CD4-positive, alpha-beta memory T cell (primary cell): ENCODE measurements at regions not wholly inside any gene's neighbourhood (a gene's known extent, or its start where the extent isn't known, plus 50 kb on each side); places are given as distances from the start of the nearest gene placed in this dataset.
A peak's percentile ranks its signal among the peaks of the same experiment; 100 is the strongest.

ENCODE experiments used
- CTCF ChIA-PET: fragments of 350-600 bp; sonication (Branson Sonifier 250); formaldehyde crosslinking; loops from one replicate; lab custom pipeline; 2021; ENCODE audit warnings: inconsistent platforms; ENCODE audit not compliant: partially characterized antibody; lab: Charles Lee
- POLR2A ChIA-PET: fragments of 350-600 bp; sonication (Branson Sonifier 250); formaldehyde crosslinking; loops from one replicate; lab custom pipeline; 2021; ENCODE audit not compliant: partially characterized antibody; lab: Charles Lee
- DNase-seq, 5 donors: peaks; one replicate each; pipeline versions ENCODE4 v3.0.0 to v3.0.0-alpha.2; 2020 to 2022; ENCODE audit warnings: mixed read lengths in 1 of 5
- H3K27ac ChIP-seq: one replicate; pipeline ENCODE4 v1.7.0; 2013; ENCODE audit warnings: low read depth, low read length
- H3K27me3 ChIP-seq: 2 replicates; pipeline ENCODE4 v1.7.0; 2013; ENCODE audit warnings: mild to moderate bottlenecking, low read length, moderate library complexity; ENCODE audit not compliant: insufficient read depth
- H3K36me3 ChIP-seq: 2 replicates; pipeline ENCODE4 v1.7.0; 2013; ENCODE audit warnings: mild to moderate bottlenecking, low read length, moderate library complexity; ENCODE audit not compliant: insufficient read depth
- H3K4me1 ChIP-seq: 2 replicates; pipeline ENCODE4 v1.7.0; 2013; ENCODE audit warnings: mild to moderate bottlenecking, low read length, moderate library complexity; ENCODE audit not compliant: insufficient read depth
- H3K4me3 ChIP-seq, 2 donors: one replicate each; pipeline ENCODE4 v1.7.0; 2013; ENCODE audit warnings: low read length in 2 of 2, mild to moderate bottlenecking in 1 of 2
- H3K9me3 ChIP-seq, 2 donors: one replicate each; pipeline ENCODE4 v1.7.0; 2013; ENCODE audit warnings: low read length in 2 of 2, control low read depth in 1 of 2; ENCODE audit not compliant: control insufficient read depth in 1 of 2
- H3K27ac Mint-ChIP-seq, 7 donors: one replicate each; pipeline ENCODE4 v1.8.0; 2020 to 2021; ENCODE audit warnings: mixed read lengths in 7 of 7, mild to moderate bottlenecking in 6 of 7, inconsistent platforms in 3 of 7, moderate library complexity in 3 of 7
- H3K27me3 Mint-ChIP-seq, 2 donors: one replicate each; pipeline ENCODE4 v1.8.0; 2020 to 2021; ENCODE audit warnings: mixed read lengths in 2 of 2
- H3K36me3 Mint-ChIP-seq, 2 donors: one replicate each; pipeline ENCODE4 v1.8.0; 2020 to 2021; ENCODE audit warnings: mixed read lengths in 2 of 2, inconsistent platforms in 1 of 2, mild to moderate bottlenecking in 1 of 2
- H3K4me1 Mint-ChIP-seq, 4 donors: one replicate each; pipeline ENCODE4 v1.8.0; 2020 to 2021; ENCODE audit warnings: mixed read lengths in 4 of 4, mild to moderate bottlenecking in 1 of 4
- H3K4me3 Mint-ChIP-seq, 8 donors: one replicate each; pipeline ENCODE4 v1.8.0; 2020 to 2021; ENCODE audit warnings: mixed read lengths in 8 of 8, mild to moderate bottlenecking in 7 of 8, moderate library complexity in 6 of 8, inconsistent platforms in 3 of 8
- H3K9me3 Mint-ChIP-seq, 8 donors: one replicate each; pipeline ENCODE4 v1.8.0; 2020 to 2021; ENCODE audit warnings: mixed read lengths in 8 of 8, mild to moderate bottlenecking in 5 of 8, inconsistent platforms in 3 of 8, moderate library complexity in 1 of 8
- intact Hi-C: fragments of 100-400 bp; cut with micrococcal nuclease; formaldehyde crosslinking; loops from one replicate; pipeline ENCODE4 v1.15.1; 2023

GRCh38 chr4:81355136-81355535 is 116.6 kb downstream of the RASGEF1B start:
- H3K4me1 Mint-ChIP-seq: peaks cover 0 to 2% (median 0%) of the 10 kb centered on the region in 4 donors
- H3K4me3 Mint-ChIP-seq: no peak overlapping the region
- H3K36me3 ChIP-seq: no peaks in the 10 kb centered on the region
- no peaks in the 10 kb centered on the region for H3K27me3 ChIP-seq
- H3K4me1 ChIP-seq: no peaks in the 10 kb centered on the region
- POLR2A ChIA-PET: interaction anchor here (0.6 kb wide), 1 partner anchor 129 kb away, joined by 3 read pairs; no protein-coding TSS in a partner anchor
- DNase-seq: no peak
- H3K4me3 ChIP-seq: no peak overlapping the region
- CTCF ChIA-PET: interaction anchor here (0.8 to 1.8 kb wide), 4 partner anchors 10 to 365 kb away, joined by 3 to 6 read pairs (median 3); no protein-coding TSS in a partner anchor
- intact Hi-C loops: no loop called here
- no peaks in the 10 kb centered on the region for H3K9me3 ChIP-seq
- H3K27me3 Mint-ChIP-seq: peaks cover 9 to 14% of the 10 kb centered on the region in 2 donors
- no peak overlapping the region for H3K27ac ChIP-seq
- no peaks in the 10 kb centered on the region for H3K9me3 Mint-ChIP-seq
- no peaks in the 10 kb centered on the region for H3K36me3 Mint-ChIP-seq
- H3K27ac Mint-ChIP-seq: no peak overlapping the region

DNA sequence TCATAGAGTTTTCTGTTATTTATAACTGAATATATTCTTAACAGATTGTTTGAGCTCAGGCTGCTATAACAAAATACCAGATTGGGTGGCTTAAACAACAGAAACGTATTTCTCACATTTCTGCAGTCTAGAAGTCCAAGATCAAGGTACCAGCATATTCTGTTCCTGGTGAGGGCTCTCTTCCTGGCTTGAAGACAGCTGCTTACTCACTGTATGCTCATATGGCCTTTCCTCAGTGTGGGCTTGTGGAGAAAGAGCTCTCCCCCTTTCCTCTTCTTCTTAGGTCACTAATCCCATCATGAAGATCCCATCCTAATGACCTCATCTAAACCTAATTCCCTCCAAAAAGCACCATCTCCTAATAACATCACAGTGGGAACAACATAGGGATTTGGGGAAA is 117.8 kb downstream of the RASGEF1B start:
- DNase-seq: no peak
- Histone ChIP-seq H3K27me3 (no peaks in the 10 kb centered on the region), H3K27ac (no peak overlapping the region), H3K9me3 (no peaks in the 10 kb centered on the region), H3K4me3 (no peak overlapping the region), H3K36me3 (no peaks in the 10 kb centered on the region), H3K4me1 (no peaks in the 10 kb centered on the region)
- POLR2A ChIA-PET: no interaction called here
- H3K27ac Mint-ChIP-seq: no peak overlapping the region
- no peaks in the 10 kb centered on the region for H3K36me3 Mint-ChIP-seq
- H3K4me3 Mint-ChIP-seq: no peak overlapping the region
- H3K27me3 Mint-ChIP-seq: peaks cover 9 to 14% of the 10 kb centered on the region in 2 donors
- peaks cover 0 to 2% (median 0%) of the 10 kb centered on the region in 4 donors for H3K4me1 Mint-ChIP-seq
- intact Hi-C loops: no loop called here
- no peaks in the 10 kb centered on the region for H3K9me3 Mint-ChIP-seq
- CTCF ChIA-PET: interaction anchor here (1.3 to 4.4 kb wide), 3 partner anchors 9 to 284 kb away, joined by 4 to 55 read pairs (median 6); no protein-coding TSS in a partner anchor

GRCh38 chr4:81352446-81352835 is 119.3 kb downstream of the RASGEF1B start:
- no peak overlapping the region for H3K27ac Mint-ChIP-seq
- peaks cover 0 to 2% (median 0%) of the 10 kb centered on the region in 4 donors for H3K4me1 Mint-ChIP-seq
- no peaks in the 10 kb centered on the region for H3K4me1 ChIP-seq
- no peak overlapping the region for H3K4me3 Mint-ChIP-seq
- H3K4me3 ChIP-seq: no peak overlapping the region
- H3K36me3 Mint-ChIP-seq: no peaks in the 10 kb centered on the region
- no peaks in the 10 kb centered on the region for H3K36me3 ChIP-seq
- intact Hi-C loops: no loop called here
- no peaks in the 10 kb centered on the region for H3K27me3 ChIP-seq
- no peaks in the 10 kb centered on the region for H3K9me3 Mint-ChIP-seq
- H3K27ac ChIP-seq: no peak overlapping the region
- no peaks in the 10 kb centered on the region for H3K9me3 ChIP-seq
- ChIA-PET CTCF (interaction anchor here (0.7 to 4.4 kb wide), 21 partner anchors 8 to 996 kb away, joined by 3 to 55 read pairs (median 5); no protein-coding TSS in a partner anchor), POLR2A (no interaction called here)
- DNase-seq: no peak
- H3K27me3 Mint-ChIP-seq: peaks cover 10 to 11% of the 10 kb centered on the region in 2 donors

- peaks cover 0 to 2% (median 0%) of the 10 kb centered on the region in 4 donors for H3K4me1 Mint-ChIP-seq
- no peaks in the 10 kb centered on the region for H3K36me3 Mint-ChIP-seq
- Histone ChIP-seq H3K27ac (no peak overlapping the region), H3K4me3 (no peak overlapping the region), H3K27me3 (no peaks in the 10 kb centered on the region), H3K4me1 (no peaks in the 10 kb centered on the region), H3K36me3 (no peaks in the 10 kb centered on the region), H3K9me3 (no peaks in the 10 kb centered on the region)
- H3K27me3 Mint-ChIP-seq: peaks cover 6 to 8% of the 10 kb centered on the region in 2 donors
- ChIA-PET CTCF (interaction anchor here (0.7 to 4.4 kb wide), 25 partner anchors 9 to 996 kb away, joined by 3 to 55 read pairs (median 5); no protein-coding TSS in a partner anchor), POLR2A (no interaction called here)
- no peaks in the 10 kb centered on the region for H3K9me3 Mint-ChIP-seq
- H3K27ac Mint-ChIP-seq: no peak overlapping the region
- H3K4me3 Mint-ChIP-seq: no peak overlapping the region
- peak in 4 of 5 donors; percentile 38 to 55 (median 42) for DNase-seq
- intact Hi-C loops: loop anchor here (1.0 kb wide), 1 partner anchor 986 kb away; no protein-coding TSS in a partner anchor
These were observed 119.9 kb downstream of the RASGEF1B start for GRCh38 chr4:81351654-81352445.

- no peaks in the 10 kb centered on the region for H3K27me3 ChIP-seq
- H3K4me3 ChIP-seq: no peak overlapping the region
- H3K9me3 Mint-ChIP-seq: peaks cover 0 to 2% (median 0%) of the 10 kb centered on the region in 8 donors
- no peaks in the 10 kb centered on the region for H3K36me3 Mint-ChIP-seq
- CTCF ChIA-PET: no interaction called here
- no peaks in the 10 kb centered on the region for H3K9me3 ChIP-seq
- H3K4me1 Mint-ChIP-seq: peaks cover 0 to 2% (median 0%) of the 10 kb centered on the region in 4 donors
- peaks cover 7 to 11% of the 10 kb centered on the region in 2 donors for H3K27me3 Mint-ChIP-seq
- POLR2A ChIA-PET: no interaction called here
- H3K4me1 ChIP-seq: no peaks in the 10 kb centered on the region
- no peaks in the 10 kb centered on the region for H3K36me3 ChIP-seq
- no peak overlapping the region for H3K27ac ChIP-seq
- no peak overlapping the region for H3K4me3 Mint-ChIP-seq
- intact Hi-C loops: no loop called here
- no peak for DNase-seq
- no peak overlapping the region for H3K27ac Mint-ChIP-seq
These were observed 121.7 kb downstream of the RASGEF1B start for GRCh38 chr4:81350040-81350439.

DNA sequence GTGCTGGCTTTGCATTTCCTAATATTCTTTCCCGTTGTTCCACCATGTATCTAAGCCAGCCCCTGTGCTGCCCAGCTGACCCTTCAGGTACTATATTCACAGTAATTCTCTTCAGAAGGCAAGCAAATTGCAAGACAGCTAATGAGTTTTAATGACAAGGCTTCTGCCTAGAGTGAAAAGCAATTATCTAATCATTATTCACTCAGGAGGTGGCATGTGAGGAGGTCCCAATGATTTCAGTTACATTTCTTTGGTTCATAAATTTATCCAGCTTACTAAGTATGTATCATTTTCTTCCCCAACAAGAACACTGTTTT is 123.0 kb downstream of the RASGEF1B start:
- POLR2A ChIA-PET: no interaction called here
- Histone ChIP-seq H3K27me3 (no peaks in the 10 kb centered on the region), H3K36me3 (no peaks in the 10 kb centered on the region), H3K27ac (no peak overlapping the region), H3K4me1 (no peaks in the 10 kb centered on the region), H3K9me3 (no peaks in the 10 kb centered on the region), H3K4me3 (no peak overlapping the region)
- intact Hi-C loops: no loop called here
- H3K4me1 Mint-ChIP-seq: peaks cover 0 to 2% (median 0%) of the 10 kb centered on the region in 4 donors
- H3K36me3 Mint-ChIP-seq: no peaks in the 10 kb centered on the region
- no peak for DNase-seq
- H3K27ac Mint-ChIP-seq: no peak overlapping the region
- peaks cover 10 to 11% of the 10 kb centered on the region in 2 donors for H3K27me3 Mint-ChIP-seq
- H3K4me3 Mint-ChIP-seq: no peak overlapping the region
- CTCF ChIA-PET: interaction anchor here (1.2 to 2.1 kb wide), 2 partner anchors 46 to 279 kb away, joined by 3 to 5 read pairs; no protein-coding TSS in a partner anchor
- H3K9me3 Mint-ChIP-seq: peaks cover 0 to 2% (median 0%) of the 10 kb centered on the region in 8 donors

- peaks cover 0 to 2% (median 0%) of the 10 kb centered on the region in 8 donors for H3K9me3 Mint-ChIP-seq
- H3K27ac Mint-ChIP-seq: no peak overlapping the region
- ChIA-PET POLR2A (no interaction called here), CTCF (interaction anchor here (1.2 to 2.1 kb wide), 2 partner anchors 46 to 279 kb away, joined by 3 to 5 read pairs; no protein-coding TSS in a partner anchor)
- H3K27me3 Mint-ChIP-seq: peaks cover 8 to 9% of the 10 kb centered on the region in 2 donors
- peaks cover 0 to 2% (median 0%) of the 10 kb centered on the region in 4 donors for H3K4me1 Mint-ChIP-seq
- Histone ChIP-seq H3K4me1 (no peaks in the 10 kb centered on the region), H3K27ac (no peak overlapping the region), H3K36me3 (no peaks in the 10 kb centered on the region), H3K9me3 (no peaks in the 10 kb centered on the region), H3K27me3 (no peaks in the 10 kb centered on the region), H3K4me3 (no peak overlapping the region)
- DNase-seq: no peak
- H3K36me3 Mint-ChIP-seq: no peaks in the 10 kb centered on the region
- intact Hi-C loops: no loop called here
- no peak overlapping the region for H3K4me3 Mint-ChIP-seq
These were observed 123.5 kb downstream of the RASGEF1B start for GRCh38 chr4:81348086-81348777.
